ENCODE measurements at regions not wholly inside any gene's neighbourhood (a gene's known extent, or its start where the extent isn't known, plus 50 kb on each side); places are given as distances from the start of the nearest gene placed in this dataset.

DNA sequence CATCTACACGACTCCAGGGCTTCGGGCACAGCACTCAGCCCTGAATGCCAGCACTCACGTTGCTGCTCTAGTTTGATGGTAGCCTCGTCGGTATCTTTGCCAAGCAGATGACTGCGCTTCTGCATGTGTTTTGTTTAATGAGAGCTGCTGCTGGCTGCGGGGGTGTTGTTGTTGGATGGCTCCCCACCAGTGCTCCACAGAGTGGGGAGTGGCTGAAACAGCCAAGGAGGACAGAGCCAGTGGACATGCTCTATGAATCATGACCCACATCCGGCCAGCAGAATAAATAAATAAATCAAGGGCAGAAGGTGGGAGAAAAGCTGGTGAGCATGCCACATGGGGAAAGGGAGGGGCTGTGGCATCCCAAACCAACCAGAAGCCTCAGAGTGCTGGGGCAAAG is 131.2 kb upstream of the SOX11 start:
- no peak overlapping the region for H3K4me3 ChIP-seq (ENCODE audit: low read depth, low read length)
- TF ChIP-seq, protein P1, sequence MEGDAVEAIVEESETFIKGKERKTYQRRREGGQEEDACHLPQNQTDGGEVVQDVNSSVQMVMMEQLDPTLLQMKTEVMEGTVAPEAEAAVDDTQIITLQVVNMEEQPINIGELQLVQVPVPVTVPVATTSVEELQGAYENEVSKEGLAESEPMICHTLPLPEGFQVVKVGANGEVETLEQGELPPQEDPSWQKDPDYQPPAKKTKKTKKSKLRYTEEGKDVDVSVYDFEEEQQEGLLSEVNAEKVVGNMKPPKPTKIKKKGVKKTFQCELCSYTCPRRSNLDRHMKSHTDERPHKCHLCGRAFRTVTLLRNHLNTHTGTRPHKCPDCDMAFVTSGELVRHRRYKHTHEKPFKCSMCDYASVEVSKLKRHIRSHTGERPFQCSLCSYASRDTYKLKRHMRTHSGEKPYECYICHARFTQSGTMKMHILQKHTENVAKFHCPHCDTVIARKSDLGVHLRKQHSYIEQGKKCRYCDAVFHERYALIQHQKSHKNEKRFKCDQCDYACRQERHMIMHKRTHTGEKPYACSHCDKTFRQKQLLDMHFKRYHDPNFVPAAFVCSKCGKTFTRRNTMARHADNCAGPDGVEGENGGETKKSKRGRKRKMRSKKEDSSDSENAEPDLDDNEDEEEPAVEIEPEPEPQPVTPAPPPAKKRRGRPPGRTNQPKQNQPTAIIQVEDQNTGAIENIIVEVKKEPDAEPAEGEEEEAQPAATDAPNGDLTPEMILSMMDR (IDR thresholded peaks at IDR 0.05; ENCODE audit: insufficient read depth, low read length): no peak
- DNase-seq (ENCODE audit: low read depth): no peak

DNA sequence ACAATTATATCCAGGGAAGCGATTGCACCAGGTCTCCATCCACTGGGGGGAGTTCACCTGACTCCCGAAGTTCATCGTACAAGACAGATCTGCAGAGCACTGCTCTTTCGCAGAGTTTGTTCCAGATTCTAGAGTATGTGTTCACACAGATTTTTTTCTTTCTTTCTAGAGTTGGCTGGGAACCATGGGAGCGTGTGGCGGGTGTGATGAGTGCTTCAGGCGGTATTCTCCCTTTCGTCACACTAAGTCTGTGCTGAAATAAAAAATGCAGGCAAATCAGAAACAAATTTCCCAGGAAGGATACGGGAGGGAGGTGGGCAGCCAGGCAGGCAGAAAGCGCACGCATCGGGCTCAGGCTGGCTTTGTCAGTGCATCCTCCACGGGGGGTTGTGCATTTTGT is 129.8 kb upstream of the SOX11 start:
- DNase-seq (ENCODE audit: low read depth): no peak
- TF ChIP-seq, protein P1 (IDR thresholded peaks at IDR 0.05; ENCODE audit: insufficient read depth, low read length): no peak
- H3K4me3 ChIP-seq (ENCODE audit: low read depth, low read length): no peak overlapping the region

DNA sequence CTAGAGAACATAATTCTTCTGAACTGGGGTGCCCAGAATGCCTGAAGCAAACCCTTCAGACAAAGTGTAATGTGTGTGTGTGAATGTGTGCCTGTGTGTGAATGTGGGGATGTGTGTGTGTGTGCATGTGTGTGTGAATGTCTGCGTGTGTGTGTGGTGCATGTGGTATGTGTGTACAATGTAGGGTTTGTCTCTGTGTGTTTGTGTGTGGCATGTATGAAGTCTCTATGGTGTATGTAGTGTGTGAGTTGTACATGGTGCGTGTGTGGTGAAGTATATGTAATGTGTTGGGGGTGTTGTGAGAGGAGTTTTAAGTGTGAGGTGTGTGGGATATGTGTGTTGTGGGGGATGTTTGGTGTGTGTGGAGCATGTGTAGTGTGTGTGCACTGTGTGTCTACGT is 129.3 kb upstream of the SOX11 start:
- DNase-seq (ENCODE audit: low read depth): no peak
- TF ChIP-seq, protein P1 (IDR thresholded peaks at IDR 0.05; ENCODE audit: insufficient read depth, low read length): no peak
- H3K4me3 ChIP-seq (ENCODE audit: low read depth, low read length): no peak overlapping the region

DNA sequence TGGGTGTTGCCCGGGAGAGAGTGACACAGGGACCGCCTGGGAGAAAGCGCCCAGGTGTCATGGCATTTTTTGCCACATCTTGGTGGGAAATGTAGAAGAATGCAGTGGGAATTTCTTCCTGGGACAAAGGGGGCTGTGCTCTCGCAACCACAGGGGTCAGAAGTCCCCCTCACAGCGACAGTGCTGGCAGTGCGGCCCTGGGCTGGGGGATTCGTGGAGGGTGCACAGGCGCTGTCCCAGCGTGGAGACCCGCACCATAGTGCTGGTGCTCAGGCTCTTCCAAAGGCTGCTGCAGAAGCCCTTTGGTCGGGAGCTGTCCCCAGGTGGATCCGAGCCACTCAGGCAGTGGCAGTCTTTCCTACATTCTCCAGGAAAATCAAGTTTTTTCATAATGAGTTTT is 128.8 kb upstream of the SOX11 start:
- TF ChIP-seq, protein P1 (IDR thresholded peaks at IDR 0.05; ENCODE audit: insufficient read depth, low read length): no peak
- DNase-seq (ENCODE audit: low read depth): no peak
- H3K4me3 ChIP-seq (ENCODE audit: low read depth, low read length): no peak overlapping the region

DNA sequence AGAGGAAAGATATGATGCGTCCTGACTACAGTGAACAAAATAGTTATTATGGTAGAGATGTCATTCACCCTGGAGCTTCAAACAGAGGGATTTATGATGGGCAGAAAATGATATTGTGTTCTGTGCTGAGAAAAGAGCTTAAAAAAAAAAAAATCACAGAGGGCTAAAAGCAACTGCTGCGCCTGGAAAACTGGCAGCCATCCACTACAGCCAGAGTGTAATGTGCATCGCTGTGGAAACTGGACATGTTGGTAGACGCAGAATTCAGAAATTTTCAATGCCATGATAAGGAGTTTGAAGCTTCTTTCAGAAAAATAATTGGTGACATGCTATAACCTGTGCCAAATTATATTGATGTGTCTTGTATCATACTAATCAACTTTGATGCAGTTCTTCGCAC is 122.9 kb upstream of the SOX11 start:
- no peak for DNase-seq (ENCODE audit: low read depth)
- TF ChIP-seq, protein P1 (IDR thresholded peaks at IDR 0.05; ENCODE audit: insufficient read depth, low read length): no peak

DNA sequence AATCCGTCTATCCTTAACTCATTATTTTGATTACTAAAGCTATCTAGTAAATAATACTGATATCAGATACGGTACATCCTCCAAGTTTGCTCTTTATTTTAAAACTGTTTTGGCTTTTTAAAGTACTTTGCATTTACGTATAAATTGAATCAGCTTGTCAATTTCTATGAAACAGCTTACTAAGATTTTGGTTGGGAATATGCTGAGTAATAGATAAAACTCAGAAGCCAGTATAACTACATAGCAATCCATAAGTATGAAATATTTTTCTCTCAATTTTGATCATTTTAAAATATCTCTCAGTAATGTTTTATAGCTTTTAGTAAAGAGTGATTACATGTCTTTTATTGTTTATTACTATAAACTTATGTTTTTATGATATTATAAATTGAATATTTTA is 116.2 kb upstream of the SOX11 start:
- H3K4me3 ChIP-seq (ENCODE audit: low read depth, low read length): no peak overlapping the region
- no peak for DNase-seq (ENCODE audit: low read depth)
- TF ChIP-seq, protein P1 (IDR thresholded peaks at IDR 0.05; ENCODE audit: insufficient read depth, low read length): no peak

More for the DNA sequence above, 122.9 kb upstream of the SOX11 start:
- no peak overlapping the region for H3K4me3 ChIP-seq (ENCODE audit: low read depth, low read length)

DNA sequence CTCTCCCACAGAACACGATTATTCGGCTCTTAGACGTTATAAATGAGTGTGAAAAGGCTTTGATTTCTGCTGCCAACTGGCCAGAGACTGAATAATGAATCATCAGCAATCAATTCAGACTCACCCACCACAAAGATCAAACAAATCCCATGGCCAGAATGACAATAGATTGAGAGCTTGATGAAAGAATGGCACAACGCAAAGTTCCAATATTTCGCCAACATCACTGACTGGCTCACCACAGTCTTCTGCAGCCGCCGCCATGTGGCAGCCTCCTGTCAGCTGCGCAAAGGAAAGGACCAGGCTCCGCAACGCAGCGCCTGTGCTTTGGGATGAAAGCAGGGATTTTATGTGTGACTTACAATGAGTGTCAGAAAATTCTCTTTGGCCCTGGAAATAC is 104.4 kb upstream of the SOX11 start:
- no peak overlapping the region for H3K4me3 ChIP-seq (ENCODE audit: low read depth, low read length)
- TF ChIP-seq, protein P1 (IDR thresholded peaks at IDR 0.05; ENCODE audit: insufficient read depth, low read length): no peak
- DNase-seq (ENCODE audit: low read depth): no peak
